ENCODE measurements at regions not wholly inside any gene's neighbourhood (a gene's known extent, or its start where the extent isn't known, plus 50 kb on each side); places are given as distances from the start of the nearest gene placed in this dataset.

DNA sequence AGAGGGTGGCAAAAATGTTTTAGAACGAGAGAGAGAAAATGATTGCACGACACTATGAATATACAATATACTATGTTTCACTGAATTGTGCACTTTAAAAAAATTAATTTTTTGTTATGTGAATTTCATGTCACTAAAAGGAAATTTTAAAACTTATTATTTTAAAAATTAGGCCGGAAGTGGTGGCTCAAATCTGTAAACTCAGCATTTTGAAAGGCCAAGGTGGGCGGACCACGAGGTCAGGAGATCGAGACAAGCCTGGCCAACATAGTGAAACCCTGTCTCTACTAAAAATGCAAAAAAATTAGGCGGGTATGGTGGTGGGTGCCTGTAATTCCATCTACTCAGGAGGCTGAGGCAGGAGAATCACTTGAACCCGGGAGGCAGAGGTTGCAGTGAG is 642.5 kb downstream of the XPNPEP1 start (continued):
- TF ChIP-seq, protein P1, sequence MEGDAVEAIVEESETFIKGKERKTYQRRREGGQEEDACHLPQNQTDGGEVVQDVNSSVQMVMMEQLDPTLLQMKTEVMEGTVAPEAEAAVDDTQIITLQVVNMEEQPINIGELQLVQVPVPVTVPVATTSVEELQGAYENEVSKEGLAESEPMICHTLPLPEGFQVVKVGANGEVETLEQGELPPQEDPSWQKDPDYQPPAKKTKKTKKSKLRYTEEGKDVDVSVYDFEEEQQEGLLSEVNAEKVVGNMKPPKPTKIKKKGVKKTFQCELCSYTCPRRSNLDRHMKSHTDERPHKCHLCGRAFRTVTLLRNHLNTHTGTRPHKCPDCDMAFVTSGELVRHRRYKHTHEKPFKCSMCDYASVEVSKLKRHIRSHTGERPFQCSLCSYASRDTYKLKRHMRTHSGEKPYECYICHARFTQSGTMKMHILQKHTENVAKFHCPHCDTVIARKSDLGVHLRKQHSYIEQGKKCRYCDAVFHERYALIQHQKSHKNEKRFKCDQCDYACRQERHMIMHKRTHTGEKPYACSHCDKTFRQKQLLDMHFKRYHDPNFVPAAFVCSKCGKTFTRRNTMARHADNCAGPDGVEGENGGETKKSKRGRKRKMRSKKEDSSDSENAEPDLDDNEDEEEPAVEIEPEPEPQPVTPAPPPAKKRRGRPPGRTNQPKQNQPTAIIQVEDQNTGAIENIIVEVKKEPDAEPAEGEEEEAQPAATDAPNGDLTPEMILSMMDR (IDR thresholded peaks at IDR 0.05 in 2 of 3, conservative IDR thresholded peaks at IDR 0.05 in 1 of 3; ENCODE audit: borderline replicate concordance in 1 of 3, insufficient read depth in 1 of 3, low read depth in 2 of 3, low read length in 2 of 3) = no peak

DNA sequence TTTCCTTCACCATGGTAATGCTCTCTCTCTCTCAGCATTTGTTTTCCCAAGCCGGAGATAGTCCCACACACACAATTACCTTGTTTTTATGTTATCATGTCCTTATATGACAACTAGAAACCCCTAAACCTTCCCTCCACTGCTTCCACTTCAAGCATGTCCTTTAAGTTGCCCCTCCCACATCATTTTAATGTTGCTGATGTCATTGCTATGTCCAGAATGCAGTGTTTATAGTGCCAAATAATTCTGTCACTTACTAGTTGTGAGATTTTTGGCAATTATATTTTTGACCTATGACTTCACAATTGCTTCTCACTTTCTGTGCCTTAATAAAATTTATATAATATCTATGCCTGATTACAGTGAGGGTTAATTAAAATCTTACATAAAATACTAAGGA is 645.9 kb downstream of the XPNPEP1 start:
- no peaks in the 10 kb centered on the region for H3K27me3 ChIP-seq (ENCODE audit: insufficient read depth, low read length)
- DNase-seq (ENCODE audit: low read depth, low spot score) = no peak
- H4K20me1 ChIP-seq (ENCODE audit: insufficient read depth) = no peaks in the 10 kb centered on the region
- no TSS peak for BruUV-seq (replicated peaks)
- ChIA-PET CTCF (no interaction called here), RAD21 (ENCODE audit: low non-redundant PET in 1 of 2, low total read pairs in 2 of 2, uncharacterized antibody in 2 of 2, unreplicated experiment in 2 of 2) (no interaction called here), POLR2A (no interaction called here)
- no peak overlapping the region for H3K9ac ChIP-seq (ENCODE audit: low read length)
- H3K9me3 ChIP-seq (ENCODE audit: control insufficient read depth in 1 of 2, insufficient read depth in 1 of 2, low read depth in 1 of 2, low read length in 2 of 2) = peaks cover 7 to 24% of the 10 kb centered on the region in 2 experiments; a peak in 3 of 4 replicates
- no peak for TF ChIP-seq TCF7L2 (IDR thresholded peaks at IDR 0.05; ENCODE audit: borderline replicate concordance, extremely low read depth, insufficient read depth, insufficient read length)
- no peak for TF ChIP-seq ZNF274 (IDR thresholded peaks at IDR 0.05; ENCODE audit: low read depth, low read length)
- TF ChIP-seq, protein P2, sequence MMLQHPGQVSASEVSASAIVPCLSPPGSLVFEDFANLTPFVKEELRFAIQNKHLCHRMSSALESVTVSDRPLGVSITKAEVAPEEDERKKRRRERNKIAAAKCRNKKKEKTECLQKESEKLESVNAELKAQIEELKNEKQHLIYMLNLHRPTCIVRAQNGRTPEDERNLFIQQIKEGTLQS (IDR thresholded peaks at IDR 0.05) = no peak
- TF ChIP-seq, protein P3, sequence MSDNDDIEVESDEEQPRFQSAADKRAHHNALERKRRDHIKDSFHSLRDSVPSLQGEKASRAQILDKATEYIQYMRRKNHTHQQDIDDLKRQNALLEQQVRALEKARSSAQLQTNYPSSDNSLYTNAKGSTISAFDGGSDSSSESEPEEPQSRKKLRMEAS (IDR thresholded peaks at IDR 0.05) = no peak
- TF ChIP-seq POLR2AphosphoS5 (IDR thresholded peaks at IDR 0.05; ENCODE audit: low read depth, low read length) = no peak
- TF ChIP-seq POLR2A (IDR thresholded peaks at IDR 0.05; ENCODE audit: borderline replicate concordance, extremely low read depth, insufficient read depth, insufficient read length) = no peak
- TF ChIP-seq EGR1 (IDR thresholded peaks at IDR 0.05; ENCODE audit: low read depth) = no peak
- no peak for TF ChIP-seq ELF1 (IDR thresholded peaks at IDR 0.05; ENCODE audit: borderline replicate concordance, low read depth)
- H3K9me2 ChIP-seq (ENCODE audit: insufficient read depth) = no peaks in the 10 kb centered on the region
- intact Hi-C loops (cut with micrococcal nuclease) = no loop called here
- no peaks in the 10 kb centered on the region for H3K79me2 ChIP-seq (ENCODE audit: insufficient read depth, low read length)
- no peak overlapping the region for H3K27ac ChIP-seq (ENCODE audit: low read depth, low read length)
- no peak for ATAC-seq
- H3K4me3 ChIP-seq (replicated peaks in 1 of 2; ENCODE audit: low read depth in 1 of 2, low read length in 2 of 2) = no peak overlapping the region
- no peak overlapping the region for H3K4me2 ChIP-seq (ENCODE audit: low read length)
- no peaks in the 10 kb centered on the region for H3K36me3 ChIP-seq (ENCODE audit: control insufficient read depth in 1 of 2, insufficient read depth in 2 of 2, low read length in 2 of 2)
- H3K4me1 ChIP-seq (ENCODE audit: control insufficient read depth in 1 of 2, insufficient read depth in 2 of 2, low read length in 2 of 2) = no peaks in the 10 kb centered on the region
- no peak overlapping the region for H2AFZ ChIP-seq (ENCODE audit: low read depth, low read length, poor library complexity, severe bottlenecking)

Data from HCT116 (cell line).